GM12878 (cell line): ENCODE measurements at regions not wholly inside any gene's neighbourhood (a gene's known extent, or its start where the extent isn't known, plus 50 kb on each side); places are given as distances from the start of the nearest gene placed in this dataset.

Experiments used
- ATAC-seq: fragments of 200-7000 bp; cut with Tn5 transposase; 3 replicates; pipeline ENCODE4 v1.9.1; 2020; ENCODE audit warnings: mild to moderate bottlenecking, moderate library complexity
- BruUV-seq: library from RNA; stranded (reverse); fragments of 400-500 nt; replicated peaks from 2 replicates; lab custom pipeline; 2021; lab: Mats Ljungman, UMichigan
- CTCF ChIA-PET: fragments of 300-600 bp; sonication (Branson Sonifier 250); formaldehyde crosslinking; extraction: SDS; loops from one replicate; lab custom pipeline; 2021; ENCODE audit warnings: inconsistent platforms; lab: Yijun Ruan, JAX
- POLR2A ChIA-PET: fragments of 350-600 bp; formaldehyde crosslinking; extraction: SDS; loops from one replicate; lab custom pipeline; 2021; ENCODE audit warnings: inconsistent platforms; lab: Charles Lee
- RAD21 ChIA-PET: fragments of 300-600 bp; sonication (Branson Sonifier 250); formaldehyde crosslinking; loops from one replicate; lab custom pipeline; 2023; ENCODE audit warnings: antibody characterized with exemption; ENCODE audit not compliant: unreplicated experiment; lab: Charles Lee
- SMC1A ChIA-PET: fragments of 300-600 bp; sonication (Branson Sonifier 250); formaldehyde crosslinking; loops from one replicate; lab custom pipeline; 2023; ENCODE audit not compliant: unreplicated experiment, uncharacterized antibody; lab: Charles Lee
- DNase-seq: peaks from one replicate; pipeline ENCODE4 v3.0.0-alpha.2; 2011; ENCODE audit warnings: low read depth, low spot score
- FAIRE-seq: peaks from 3 replicates; lab custom pipeline; 2011; peaks lifted over from hg19 to GRCh38; lab: Jason Lieb, UNC
- H2AFZ ChIP-seq: 2 replicates; pipeline ENCODE4 v1.6.0; 2011; ENCODE audit warnings: low read depth, low read length, control low read depth; ENCODE audit not compliant: control insufficient read depth
- H3K27ac ChIP-seq: 2 replicates; pipeline ENCODE4 v1.5.1; 2011; ENCODE audit warnings: control low read depth; ENCODE audit not compliant: control insufficient read depth, insufficient read depth
- H3K27me3 ChIP-seq, 2 experiments: replicated peaks in 1 of 2; 2 replicates each; pipeline versions ENCODE4 v1.6.0 to v1.6.1; 2011; ENCODE audit warnings: low read length in 1 of 2; ENCODE audit not compliant: control insufficient read depth in 2 of 2, insufficient read depth in 2 of 2
- H3K36me3 ChIP-seq, 2 experiments: 2 replicates each; pipeline ENCODE4 v1.5.1; 2011; ENCODE audit warnings: low read length in 1 of 2; ENCODE audit not compliant: control insufficient read depth in 2 of 2, insufficient read depth in 2 of 2
- H3K4me1 ChIP-seq: 2 replicates; pipeline ENCODE4 v1.6.1; 2011; ENCODE audit warnings: mild to moderate bottlenecking, low read length, moderate library complexity, mixed read lengths; ENCODE audit not compliant: control insufficient read depth, insufficient read depth
- H3K4me2 ChIP-seq: 2 replicates; pipeline ENCODE4 v1.6.0; 2011; ENCODE audit warnings: control low read depth; ENCODE audit not compliant: control insufficient read depth, insufficient read depth
- H3K4me3 ChIP-seq: fragments of 200-600 bp; sonication (generic); 2 replicates; pipeline ENCODE4 v1.5.1; 2016
- H3K79me2 ChIP-seq: 2 replicates; pipeline ENCODE4 v1.6.0; 2011; ENCODE audit warnings: low read length; ENCODE audit not compliant: control insufficient read depth, insufficient read depth
- H3K9ac ChIP-seq: 2 replicates; pipeline ENCODE4 v1.8.0; 2011; ENCODE audit warnings: low read length, control low read depth, mixed read lengths; ENCODE audit not compliant: control insufficient read depth, insufficient read depth
- H3K9me3 ChIP-seq: replicated peaks from 3 replicates; pipeline ENCODE4 v1.5.1; 2011; ENCODE audit warnings: mild to moderate bottlenecking, low read length; ENCODE audit not compliant: control insufficient read depth, insufficient read depth
- H4K20me1 ChIP-seq: 2 replicates; pipeline ENCODE4 v1.6.0; 2011; ENCODE audit not compliant: control insufficient read depth, insufficient read depth
- DPF2 ChIP-seq: fragments of 450-650 bp; IDR thresholded peaks from 2 replicates; pipeline ENCODE4 v1.6.1; 2017; ENCODE audit warnings: mild to moderate bottlenecking
- HDGF ChIP-seq: fragments of 450-650 bp; IDR thresholded peaks from 2 replicates; pipeline ENCODE4 v1.6.1; 2016; ENCODE audit warnings: antibody characterized with exemption
- MTA2 ChIP-seq: fragments of 450-650 bp; IDR thresholded peaks from 2 replicates; pipeline ENCODE4 v1.6.1; 2016; ENCODE audit warnings: low read depth, mild to moderate bottlenecking, moderate library complexity
- WGBS: methylation state at CpG from one replicate; pipeline ENCODE4 v1.1.6; 2016; ENCODE audit warnings: low lambda C conversion rate; ENCODE audit not compliant: insufficient replicate concordance, insufficient coverage; ENCODE audit errors: missing lambda C conversion rate; 5-methylcytosine and 5-hydroxymethylcytosine counted together
- in situ Hi-C: fragments of 300-500 bp; cut with MboI; formaldehyde crosslinking; loops from 9 replicates; pipeline ENCODE4 v1.14.3; 2018; ENCODE audit warnings: mixed read lengths
- intact Hi-C: fragments of 100-400 bp; cut with micrococcal nuclease; formaldehyde crosslinking; loops from one replicate; pipeline ENCODE4 v1.14.2; 2022; ENCODE audit not compliant: unreplicated experiment

DNA sequence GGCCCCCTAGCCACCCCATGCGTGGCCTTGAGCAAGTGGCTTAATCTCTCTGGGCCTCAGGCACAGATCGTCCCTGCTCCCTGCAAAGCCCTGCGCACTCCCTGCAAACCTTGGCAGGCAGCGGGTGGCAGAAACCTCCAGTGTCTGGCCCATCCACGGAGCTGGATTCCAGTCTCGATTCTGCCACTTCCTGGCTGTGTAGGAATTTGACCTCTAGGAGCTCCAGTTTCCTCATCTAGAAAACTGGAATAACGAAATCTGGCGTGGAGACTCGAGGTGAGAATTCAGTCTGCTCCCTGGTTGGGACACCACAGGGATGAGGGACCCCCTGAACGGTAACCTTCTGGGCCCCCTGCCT is 186.9 kb downstream of the MN1 start:
- no peaks in the 10 kb centered on the region for H3K36me3 ChIP-seq
- no peaks in the 10 kb centered on the region for H3K9me3 ChIP-seq
- ChIA-PET RAD21 (no interaction called here), SMC1A (no interaction called here), CTCF (no interaction called here), POLR2A (no interaction called here)
- ATAC-seq (no peak), DNase-seq (no peak), FAIRE-seq (no peak)
- no peaks in the 10 kb centered on the region for H4K20me1 ChIP-seq
- no peak overlapping the region for H3K9ac ChIP-seq
- H3K4me3 ChIP-seq, result no peak overlapping the region
- H2AFZ ChIP-seq, result no peak overlapping the region
- no peak overlapping the region for H3K27ac ChIP-seq
- no peak for TF ChIP-seq DPF2
- H3K27me3 ChIP-seq, result no peaks in the 10 kb centered on the region; a peak in 2 of 4 replicates
- intact Hi-C loops, result no loop called here
- in situ Hi-C loops, result no loop called here
- no peaks in the 10 kb centered on the region for H3K79me2 ChIP-seq
- H3K4me2 ChIP-seq, result no peak overlapping the region
- H3K4me1 ChIP-seq, result no peaks in the 10 kb centered on the region
- no TSS peak for BruUV-seq
- WGBS, result 33% methylated on average over 8 of the region's 10 CpGs

DNA sequence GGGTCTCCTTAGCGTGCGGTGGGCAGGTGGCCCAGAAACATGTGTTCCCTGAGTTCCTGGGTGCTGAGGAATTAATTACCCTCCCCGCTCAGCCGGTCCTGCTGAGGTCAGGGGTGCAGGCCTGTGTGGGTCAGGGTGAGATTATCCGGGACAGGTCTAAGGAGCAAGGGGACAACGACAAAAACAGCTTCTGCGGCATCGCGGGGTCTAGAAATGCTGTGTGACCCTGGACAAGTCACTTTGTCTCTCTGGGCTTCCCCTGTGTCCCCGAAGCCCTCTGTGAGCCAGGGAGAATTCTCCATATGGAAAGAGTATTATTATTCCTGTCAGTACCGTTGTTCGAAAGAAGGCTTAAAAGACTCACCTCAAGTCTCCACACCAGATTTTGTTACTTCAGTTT is 186.1 kb downstream of the MN1 start:
- Histone ChIP-seq H3K4me3 (no peak overlapping the region), H3K27me3 (no peaks in the 10 kb centered on the region; a peak in 2 of 4 replicates), H3K9me3 (no peaks in the 10 kb centered on the region), H3K27ac (no peak overlapping the region), H3K36me3 (no peaks in the 10 kb centered on the region), H3K79me2 (no peaks in the 10 kb centered on the region), H2AFZ (no peak overlapping the region), H3K4me1 (no peaks in the 10 kb centered on the region), H3K9ac (no peak overlapping the region), H3K4me2 (no peak overlapping the region), H4K20me1 (no peaks in the 10 kb centered on the region)
- POLR2A ChIA-PET, result no interaction called here
- no TSS peak for BruUV-seq
- ATAC-seq (no peak), DNase-seq (no peak), FAIRE-seq (no peak)
- SMC1A ChIA-PET, result no interaction called here
- 36% methylated on average over 12 of the region's 12 CpGs for WGBS
- in situ Hi-C loops (no loop called here), intact Hi-C loops (no loop called here)
- CTCF ChIA-PET, result no interaction called here
- RAD21 ChIA-PET, result no interaction called here
- TF ChIP-seq MTA2 (no peak), HDGF (no peak)
